ENCODE measurements at regions not wholly inside any gene's neighbourhood (a gene's known extent, or its start where the extent isn't known, plus 50 kb on each side); places are given as distances from the start of the nearest gene placed in this dataset.

DNA sequence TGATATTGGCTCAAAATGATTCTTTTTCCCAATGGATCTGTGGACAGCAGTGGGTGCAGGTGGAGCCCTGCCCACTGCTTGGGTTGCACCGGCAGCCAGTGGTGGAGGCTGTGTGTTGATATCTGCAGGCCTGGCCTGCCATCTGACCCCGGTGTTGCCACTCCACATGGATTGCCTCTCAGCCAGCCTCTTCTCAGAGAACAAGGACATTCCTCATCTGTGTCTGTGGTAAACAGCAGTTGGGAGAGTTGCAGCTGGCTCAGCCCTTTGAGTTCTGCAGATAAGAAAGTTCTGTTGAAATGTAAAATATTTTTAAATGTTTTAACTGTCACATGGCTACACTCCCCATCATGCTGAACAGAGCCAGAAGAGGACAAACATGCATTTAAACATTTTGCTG, 374.9 kb upstream of the CELF2 start:
- Histone ChIP-seq H3K36me3 (no peaks in the 10 kb centered on the region), H3K9me3 (no peaks in the 10 kb centered on the region), H3K27ac (peak overlapping the region in 1 of 2 donors; percentile 68), H3K4me1 (ENCODE audit: insufficient read depth) (peaks cover 11% of the 10 kb centered on the region), H3K4me3 (no peak overlapping the region), H3K27me3 (no peaks in the 10 kb centered on the region)
- peak; percentile 66 to 84 (median 78) for DNase-seq
- WGBS, 3 donors = 0 to 8% (median 2%) methylated on average over 2 of the region's 2 CpGs
- intact Hi-C loops (cut with DNase I) = no loop called here
- TF ChIP-seq, protein P1, sequence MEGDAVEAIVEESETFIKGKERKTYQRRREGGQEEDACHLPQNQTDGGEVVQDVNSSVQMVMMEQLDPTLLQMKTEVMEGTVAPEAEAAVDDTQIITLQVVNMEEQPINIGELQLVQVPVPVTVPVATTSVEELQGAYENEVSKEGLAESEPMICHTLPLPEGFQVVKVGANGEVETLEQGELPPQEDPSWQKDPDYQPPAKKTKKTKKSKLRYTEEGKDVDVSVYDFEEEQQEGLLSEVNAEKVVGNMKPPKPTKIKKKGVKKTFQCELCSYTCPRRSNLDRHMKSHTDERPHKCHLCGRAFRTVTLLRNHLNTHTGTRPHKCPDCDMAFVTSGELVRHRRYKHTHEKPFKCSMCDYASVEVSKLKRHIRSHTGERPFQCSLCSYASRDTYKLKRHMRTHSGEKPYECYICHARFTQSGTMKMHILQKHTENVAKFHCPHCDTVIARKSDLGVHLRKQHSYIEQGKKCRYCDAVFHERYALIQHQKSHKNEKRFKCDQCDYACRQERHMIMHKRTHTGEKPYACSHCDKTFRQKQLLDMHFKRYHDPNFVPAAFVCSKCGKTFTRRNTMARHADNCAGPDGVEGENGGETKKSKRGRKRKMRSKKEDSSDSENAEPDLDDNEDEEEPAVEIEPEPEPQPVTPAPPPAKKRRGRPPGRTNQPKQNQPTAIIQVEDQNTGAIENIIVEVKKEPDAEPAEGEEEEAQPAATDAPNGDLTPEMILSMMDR (IDR thresholded peaks at IDR 0.05) = no peak
- TF ChIP-seq POLR2A (IDR thresholded peaks at IDR 0.05) = no peak
- TF ChIP-seq EP300 (IDR thresholded peaks at IDR 0.05) = no peak

DNA sequence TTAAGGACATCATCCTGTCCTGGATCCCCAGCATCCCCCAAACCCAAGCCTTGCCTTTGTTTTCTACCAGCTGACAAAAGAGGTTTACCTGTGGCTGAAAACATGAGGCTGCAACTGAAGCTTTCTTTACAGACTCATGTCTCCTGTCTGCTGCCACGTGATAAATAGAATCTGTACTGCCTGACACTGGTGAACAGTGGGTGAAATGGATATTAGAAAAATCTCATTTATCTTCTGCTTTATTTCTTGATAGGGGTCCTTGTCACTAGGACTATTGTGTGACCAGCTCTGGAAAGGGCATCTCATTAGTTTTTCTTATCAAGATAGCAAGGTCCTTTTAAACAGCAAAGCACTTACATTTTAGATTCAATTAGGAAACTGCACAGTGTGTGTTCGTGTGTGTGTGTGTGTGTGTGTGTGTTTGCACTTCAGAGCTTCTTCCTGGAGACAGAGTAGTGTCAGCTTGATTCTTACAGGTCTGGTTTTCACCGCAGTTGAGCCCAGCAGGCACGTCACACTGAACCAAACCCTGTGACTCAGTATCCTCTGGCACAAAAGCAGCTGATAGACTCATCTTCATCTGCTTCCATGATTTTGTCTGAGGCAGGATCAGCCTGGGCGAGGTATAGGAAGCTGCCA, 373.5 kb upstream of the CELF2 start:
- TF ChIP-seq POLR2A (IDR thresholded peaks at IDR 0.05) (no peak), EP300 (IDR thresholded peaks at IDR 0.05) (no peak)
- TF ChIP-seq, protein P1 (IDR thresholded peaks at IDR 0.05) = no peak
- no peaks in the 10 kb centered on the region for H3K9me3 ChIP-seq
- DNase-seq = no peak
- H3K27ac ChIP-seq = no peak overlapping the region
- intact Hi-C loops (cut with DNase I) = no loop called here
- no peak overlapping the region for H3K4me3 ChIP-seq
- H3K27me3 ChIP-seq = no peaks in the 10 kb centered on the region
- H3K36me3 ChIP-seq = no peaks in the 10 kb centered on the region
- peaks cover 11% of the 10 kb centered on the region for H3K4me1 ChIP-seq (ENCODE audit: insufficient read depth)
- WGBS, 3 donors = 70 to 80% (median 77%) methylated on average over 5 of the region's 5 CpGs

DNA sequence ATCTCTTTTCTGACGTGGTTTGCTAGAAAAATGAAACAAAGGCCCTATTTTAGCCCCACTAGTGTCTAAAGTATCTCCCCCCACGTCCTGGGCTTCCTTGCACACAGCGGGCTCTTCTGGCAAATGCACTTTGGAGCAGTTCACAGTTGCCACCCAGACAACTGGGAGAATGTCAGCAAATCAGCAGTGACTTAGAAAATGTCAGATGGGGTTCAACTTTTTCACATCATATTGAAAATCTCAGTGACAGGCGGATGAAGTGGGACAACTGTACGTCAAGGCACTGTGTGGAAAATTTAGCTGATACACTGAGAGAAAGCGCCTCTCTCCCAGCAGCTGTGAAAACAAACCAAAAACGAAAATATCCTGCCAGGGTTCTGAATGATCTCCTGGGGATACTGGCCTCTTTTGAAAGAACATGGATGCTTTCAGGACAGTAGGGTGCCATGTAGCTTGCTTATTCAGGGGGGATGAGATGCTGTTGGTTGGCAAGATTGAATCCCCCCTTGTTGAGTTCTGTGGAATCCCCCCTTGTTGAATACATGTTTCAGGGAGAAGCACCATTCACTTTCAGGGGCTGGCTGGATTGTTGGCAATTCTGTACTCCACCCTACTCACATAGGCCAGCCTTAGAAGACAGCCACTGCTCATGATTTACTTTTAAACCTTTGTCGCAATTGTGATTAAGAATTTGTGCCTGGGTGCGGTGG, 372.8 kb upstream of the CELF2 start:
- Histone ChIP-seq H3K4me1 (ENCODE audit: insufficient read depth) (peaks cover 11% of the 10 kb centered on the region), H3K27me3 (no peaks in the 10 kb centered on the region), H3K36me3 (no peaks in the 10 kb centered on the region), H3K9me3 (no peaks in the 10 kb centered on the region), H3K4me3 (no peak overlapping the region), H3K27ac (no peak overlapping the region)
- intact Hi-C loops (cut with DNase I) = no loop called here
- 65 to 80% (median 69%) methylated on average over 9 of the region's 9 CpGs for WGBS, 3 donors
- TF ChIP-seq POLR2A (IDR thresholded peaks at IDR 0.05) (no peak), EP300 (IDR thresholded peaks at IDR 0.05) (no peak)
- TF ChIP-seq, protein P1 (IDR thresholded peaks at IDR 0.05) = no peak
- no peak for DNase-seq

DNA sequence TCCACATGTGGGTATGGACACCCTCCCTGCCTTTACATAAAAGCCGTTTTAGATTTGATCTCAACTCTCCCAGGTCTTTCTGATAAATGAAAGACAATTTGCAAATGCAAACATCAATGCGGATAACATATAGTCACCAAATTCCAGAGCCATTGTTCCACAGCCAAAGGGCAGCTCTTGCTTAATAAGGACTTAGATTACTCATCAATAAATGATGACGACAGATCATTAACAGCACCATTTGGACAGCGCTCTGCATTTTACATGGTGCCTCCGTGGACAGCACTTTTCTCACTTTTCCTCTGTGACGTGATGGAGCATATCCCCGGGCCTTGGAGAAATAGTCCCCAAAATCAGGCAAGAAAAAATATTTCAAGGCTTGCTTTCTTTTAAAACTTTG, 370.3 kb upstream of the CELF2 start:
- no peaks in the 10 kb centered on the region for H3K27me3 ChIP-seq
- 85 to 86% (median 86%) methylated on average over 7 of the region's 7 CpGs for WGBS, 3 donors
- peaks cover 2% of the 10 kb centered on the region for H3K4me1 ChIP-seq (ENCODE audit: insufficient read depth)
- no peak for DNase-seq
- H3K27ac ChIP-seq = no peak overlapping the region
- no peak for TF ChIP-seq EP300 (IDR thresholded peaks at IDR 0.05)
- no peak for TF ChIP-seq POLR2A (IDR thresholded peaks at IDR 0.05)
- TF ChIP-seq, protein P1 (IDR thresholded peaks at IDR 0.05) = no peak
- no peak overlapping the region for H3K4me3 ChIP-seq
- no peaks in the 10 kb centered on the region for H3K36me3 ChIP-seq
- intact Hi-C loops (cut with DNase I) = no loop called here
- H3K9me3 ChIP-seq = no peaks in the 10 kb centered on the region
